ENCODE measurements at regions not wholly inside any gene's neighbourhood (a gene's known extent, or its start where the extent isn't known, plus 50 kb on each side); places are given as distances from the start of the nearest gene placed in this dataset.

DNA sequence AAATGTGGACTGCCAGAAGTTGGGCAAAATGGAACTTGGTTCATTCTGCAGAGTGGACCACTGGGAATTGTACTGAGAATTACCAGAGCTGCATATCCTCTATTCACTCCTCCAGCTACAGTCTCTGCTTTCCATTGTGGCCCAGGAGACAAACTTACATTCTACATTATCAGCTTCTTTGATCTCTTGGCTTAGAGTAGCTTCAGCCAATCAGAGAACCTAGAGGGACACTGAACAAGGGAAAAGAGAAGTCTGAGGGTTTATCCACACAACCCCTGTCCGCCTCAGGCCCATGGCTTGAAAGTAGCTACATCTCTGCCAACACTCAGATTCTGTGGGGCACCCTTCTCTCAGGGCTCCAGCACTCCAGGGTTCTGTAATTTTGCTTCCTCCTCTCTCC is 251.1 kb downstream of the TRIB2 start:
- TF ChIP-seq, protein P1, sequence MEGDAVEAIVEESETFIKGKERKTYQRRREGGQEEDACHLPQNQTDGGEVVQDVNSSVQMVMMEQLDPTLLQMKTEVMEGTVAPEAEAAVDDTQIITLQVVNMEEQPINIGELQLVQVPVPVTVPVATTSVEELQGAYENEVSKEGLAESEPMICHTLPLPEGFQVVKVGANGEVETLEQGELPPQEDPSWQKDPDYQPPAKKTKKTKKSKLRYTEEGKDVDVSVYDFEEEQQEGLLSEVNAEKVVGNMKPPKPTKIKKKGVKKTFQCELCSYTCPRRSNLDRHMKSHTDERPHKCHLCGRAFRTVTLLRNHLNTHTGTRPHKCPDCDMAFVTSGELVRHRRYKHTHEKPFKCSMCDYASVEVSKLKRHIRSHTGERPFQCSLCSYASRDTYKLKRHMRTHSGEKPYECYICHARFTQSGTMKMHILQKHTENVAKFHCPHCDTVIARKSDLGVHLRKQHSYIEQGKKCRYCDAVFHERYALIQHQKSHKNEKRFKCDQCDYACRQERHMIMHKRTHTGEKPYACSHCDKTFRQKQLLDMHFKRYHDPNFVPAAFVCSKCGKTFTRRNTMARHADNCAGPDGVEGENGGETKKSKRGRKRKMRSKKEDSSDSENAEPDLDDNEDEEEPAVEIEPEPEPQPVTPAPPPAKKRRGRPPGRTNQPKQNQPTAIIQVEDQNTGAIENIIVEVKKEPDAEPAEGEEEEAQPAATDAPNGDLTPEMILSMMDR (IDR thresholded peaks at IDR 0.05; ENCODE audit: low read length): no peak
- no peak for TF ChIP-seq EZH2 (optimal IDR thresholded peaks at IDR 0.05; ENCODE audit: low read depth, low read length)
- TF ChIP-seq EZH2phosphoT487 (IDR thresholded peaks at IDR 0.05; ENCODE audit: low read length): no peak
